ENCODE measurements at regions not wholly inside any gene's neighbourhood (a gene's known extent, or its start where the extent isn't known, plus 50 kb on each side); places are given as distances from the start of the nearest gene placed in this dataset.

DNA sequence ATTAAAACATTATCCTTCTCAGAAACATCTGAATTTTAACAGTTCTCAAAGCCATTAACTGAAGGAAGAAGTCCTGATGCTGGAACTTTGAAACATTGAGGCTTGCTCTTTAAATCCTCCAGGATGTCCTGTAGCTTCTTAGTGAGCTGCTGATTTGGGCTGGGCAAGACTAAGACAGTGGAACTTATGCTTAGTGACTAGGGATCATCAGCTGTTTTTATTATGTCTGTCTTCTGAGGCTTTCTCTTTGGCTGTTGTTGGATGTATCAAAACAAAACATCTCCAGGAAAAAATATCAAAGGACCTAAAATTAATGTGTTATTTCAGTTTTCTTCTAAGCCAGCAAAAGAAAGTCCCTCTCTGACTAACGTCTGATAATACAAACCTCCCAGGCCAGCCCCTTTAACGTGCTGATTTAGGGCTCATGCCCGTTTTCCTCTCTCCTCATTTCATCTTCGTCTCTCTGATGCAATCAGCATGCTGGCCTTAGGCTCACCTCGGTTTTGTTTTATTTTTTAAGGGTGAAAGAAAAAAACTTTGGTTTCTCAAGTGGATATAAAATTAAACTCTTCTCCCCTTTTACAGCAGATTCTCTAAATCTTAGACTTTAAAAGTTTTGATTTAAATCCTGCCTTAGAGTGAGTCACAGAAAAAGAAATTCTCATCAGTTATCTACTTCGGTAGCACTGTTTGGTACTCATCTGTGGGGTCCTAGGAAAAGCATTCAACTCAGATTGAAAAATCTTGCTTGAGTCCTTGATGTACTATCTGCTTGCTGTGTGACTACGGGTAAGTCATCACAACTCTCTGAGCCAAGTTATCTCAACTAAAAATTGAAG, 106.2 kb upstream of the CCDC91 start:
- Mint-ChIP-seq H3K27me3 (peaks cover 5 to 6% of the 10 kb centered on the region in 2 donors), H3K9me3 (peaks cover 0 to 3% (median 0%) of the 10 kb centered on the region in 8 donors), H3K27ac (no peak overlapping the region), H3K4me1 (peaks cover 5 to 12% (median 7%) of the 10 kb centered on the region in 4 donors), H3K36me3 (no peaks in the 10 kb centered on the region), H3K4me3 (no peak overlapping the region)
- intact Hi-C loops (cut with micrococcal nuclease) = no loop called here
- ChIA-PET CTCF (ENCODE audit: partially characterized antibody) (no interaction called here), POLR2A (ENCODE audit: partially characterized antibody) (no interaction called here)
- Histone ChIP-seq H3K9me3 (ENCODE audit: control insufficient read depth in 1 of 2, low read length in 2 of 2) (no peaks in the 10 kb centered on the region), H3K27me3 (ENCODE audit: insufficient read depth, low read length) (no peaks in the 10 kb centered on the region), H3K36me3 (ENCODE audit: insufficient read depth, low read length) (no peaks in the 10 kb centered on the region), H3K4me3 (ENCODE audit: low read length in 2 of 2) (no peak overlapping the region), H3K4me1 (ENCODE audit: insufficient read depth, low read length) (no peaks in the 10 kb centered on the region), H3K27ac (ENCODE audit: low read depth, low read length) (no peak overlapping the region)
- DNase-seq = no peak

DNA sequence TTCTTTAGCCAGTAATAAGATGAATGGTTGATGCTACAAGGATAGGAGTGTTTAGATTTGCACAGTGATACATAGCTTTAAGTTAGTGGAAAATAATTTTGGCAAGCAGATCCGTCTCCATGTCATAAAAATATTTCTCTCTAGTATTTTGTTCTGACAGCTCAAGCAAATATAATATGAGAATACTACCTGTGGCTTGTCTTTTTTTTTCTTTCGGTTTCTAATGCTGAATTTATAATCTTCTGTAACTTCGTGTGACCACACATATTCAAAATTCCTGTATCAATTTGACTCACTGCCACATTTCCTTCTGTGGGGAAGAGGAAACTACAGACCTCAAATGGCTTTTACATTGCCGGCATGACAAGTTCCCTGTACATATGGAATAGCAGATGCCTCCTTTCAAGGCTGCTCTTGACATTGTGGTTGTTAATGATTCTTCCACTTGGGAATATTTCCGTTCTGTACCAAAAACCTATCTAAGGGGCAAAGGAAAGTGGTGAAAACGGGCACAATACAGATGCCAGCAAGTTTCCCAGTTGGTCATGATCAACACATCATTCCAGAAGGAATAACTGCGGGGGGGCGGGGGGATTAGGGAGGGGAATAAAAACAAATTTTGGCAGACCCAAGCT, 103.6 kb upstream of the CCDC91 start:
- H3K27ac ChIP-seq (ENCODE audit: low read depth, low read length) = no peak overlapping the region
- H3K36me3 Mint-ChIP-seq = no peaks in the 10 kb centered on the region
- H3K36me3 ChIP-seq (ENCODE audit: insufficient read depth, low read length) = no peaks in the 10 kb centered on the region
- no peak overlapping the region for H3K4me3 ChIP-seq (ENCODE audit: low read length in 2 of 2)
- intact Hi-C loops (cut with micrococcal nuclease) = no loop called here
- no peaks in the 10 kb centered on the region for H3K4me1 ChIP-seq (ENCODE audit: insufficient read depth, low read length)
- H3K27ac Mint-ChIP-seq = no peak overlapping the region
- peaks cover 5 to 6% of the 10 kb centered on the region in 2 donors for H3K27me3 Mint-ChIP-seq
- no peaks in the 10 kb centered on the region for H3K9me3 ChIP-seq (ENCODE audit: control insufficient read depth in 1 of 2, low read length in 2 of 2)
- POLR2A ChIA-PET (ENCODE audit: partially characterized antibody) = no interaction called here
- DNase-seq = no peak
- CTCF ChIA-PET (ENCODE audit: partially characterized antibody) = no interaction called here
- H3K27me3 ChIP-seq (ENCODE audit: insufficient read depth, low read length) = no peaks in the 10 kb centered on the region
- peaks cover 3 to 13% (median 10%) of the 10 kb centered on the region in 4 donors for H3K4me1 Mint-ChIP-seq
- H3K9me3 Mint-ChIP-seq = peaks cover 0 to 3% (median 0%) of the 10 kb centered on the region in 8 donors
- H3K4me3 Mint-ChIP-seq = no peak overlapping the region

DNA sequence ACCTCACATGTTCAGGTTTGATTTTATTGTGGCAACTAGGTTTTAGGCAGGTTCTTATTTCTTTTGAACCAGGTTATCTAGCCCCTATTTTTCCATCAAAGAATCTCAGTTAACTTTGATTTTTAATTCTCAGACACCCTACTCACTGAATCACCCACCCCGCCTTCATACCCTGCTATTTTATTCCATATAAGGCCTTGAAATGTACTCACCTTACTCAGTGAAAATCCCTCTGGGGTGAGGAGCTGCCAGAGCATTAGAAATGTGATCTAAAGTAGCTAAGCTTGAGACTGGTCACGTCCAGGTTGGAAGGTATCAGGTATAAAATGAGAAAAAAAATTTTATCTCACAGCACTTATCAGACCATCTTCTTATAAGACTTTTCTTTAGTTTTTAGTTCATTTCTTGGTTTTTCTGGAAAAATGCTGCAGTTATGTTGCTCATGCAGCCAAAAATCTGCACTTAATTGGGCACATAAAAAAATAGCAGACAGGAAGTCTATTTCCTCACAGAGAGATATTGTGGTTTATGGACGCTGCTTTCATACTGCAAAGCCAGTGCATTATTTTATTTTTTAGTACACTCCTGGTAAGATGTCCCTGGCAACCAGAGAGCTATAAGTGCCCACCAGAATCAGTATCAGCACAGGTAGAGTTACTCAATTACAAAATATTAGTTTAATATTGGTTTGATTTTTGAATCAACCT, 101.5 kb upstream of the CCDC91 start:
- H3K4me1 Mint-ChIP-seq = peaks cover 3 to 13% (median 10%) of the 10 kb centered on the region in 4 donors
- intact Hi-C loops (cut with micrococcal nuclease) = no loop called here
- no peak overlapping the region for H3K27ac ChIP-seq (ENCODE audit: low read depth, low read length)
- no peak overlapping the region for H3K4me3 ChIP-seq (ENCODE audit: low read length in 2 of 2)
- H3K27me3 ChIP-seq (ENCODE audit: insufficient read depth, low read length) = no peaks in the 10 kb centered on the region
- H3K36me3 Mint-ChIP-seq = no peaks in the 10 kb centered on the region
- no peak overlapping the region for H3K27ac Mint-ChIP-seq
- no peak overlapping the region for H3K4me3 Mint-ChIP-seq
- H3K9me3 ChIP-seq (ENCODE audit: control insufficient read depth in 1 of 2, low read length in 2 of 2) = no peaks in the 10 kb centered on the region
- POLR2A ChIA-PET (ENCODE audit: partially characterized antibody) = no interaction called here
- no peaks in the 10 kb centered on the region for H3K36me3 ChIP-seq (ENCODE audit: insufficient read depth, low read length)
- CTCF ChIA-PET (ENCODE audit: partially characterized antibody) = interaction anchor here (1.2 kb wide), 1 partner anchor 8 kb away, joined by 3 read pairs; no protein-coding TSS in a partner anchor
- DNase-seq = no peak
- H3K9me3 Mint-ChIP-seq = peaks cover 0 to 3% (median 0%) of the 10 kb centered on the region in 8 donors
- H3K4me1 ChIP-seq (ENCODE audit: insufficient read depth, low read length) = no peaks in the 10 kb centered on the region
- peaks cover 5 to 8% of the 10 kb centered on the region in 2 donors for H3K27me3 Mint-ChIP-seq

DNA sequence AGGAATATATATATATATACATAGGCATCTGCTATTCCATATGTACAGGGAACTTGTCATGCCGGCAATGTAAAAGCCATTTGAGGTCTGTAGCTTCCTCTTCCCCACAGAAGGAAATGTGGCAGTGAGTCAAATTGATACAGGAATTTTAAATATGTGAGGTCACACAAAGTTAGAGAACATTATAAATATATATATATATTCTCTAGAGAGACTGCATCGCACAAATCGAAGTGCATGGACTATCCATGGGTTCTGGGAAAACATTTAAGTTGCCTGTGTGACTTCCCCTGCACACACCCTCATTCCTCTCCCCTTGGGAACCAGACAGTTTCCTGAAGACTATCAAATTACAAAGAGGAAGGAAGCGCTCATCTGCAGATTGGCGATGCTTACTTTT, 100.9 kb upstream of the CCDC91 start:
- POLR2A ChIA-PET (ENCODE audit: partially characterized antibody) = no interaction called here

DNA sequence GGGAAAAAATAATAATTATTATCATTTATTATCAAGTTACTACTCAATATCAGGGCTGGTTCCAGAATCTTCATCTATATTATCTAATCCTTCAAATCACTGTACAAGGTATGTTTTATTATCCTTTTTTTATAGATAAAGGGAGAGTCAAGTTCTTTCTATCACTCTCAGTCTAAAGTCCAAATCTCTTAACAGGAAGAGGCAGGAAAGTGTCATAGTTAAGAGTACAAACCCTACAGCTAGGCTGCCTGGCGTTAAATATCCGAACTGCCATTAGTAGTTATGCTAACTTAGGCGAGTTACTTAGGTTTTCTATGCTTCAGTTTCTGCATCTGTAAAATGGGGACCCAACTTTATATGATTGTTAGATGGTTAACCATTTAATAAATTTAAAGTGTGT, 99.4 kb upstream of the CCDC91 start:
- intact Hi-C loops (cut with micrococcal nuclease) = no loop called here

More for the DNA sequence above, 100.9 kb upstream of the CCDC91 start:
- no peaks in the 10 kb centered on the region for H3K4me1 ChIP-seq (ENCODE audit: insufficient read depth, low read length)
- peaks cover 6 to 11% of the 10 kb centered on the region in 2 donors for H3K27me3 Mint-ChIP-seq
- no peaks in the 10 kb centered on the region for H3K36me3 Mint-ChIP-seq
- CTCF ChIA-PET (ENCODE audit: partially characterized antibody) = no interaction called here
- intact Hi-C loops (cut with micrococcal nuclease) = no loop called here
- no peaks in the 10 kb centered on the region for H3K36me3 ChIP-seq (ENCODE audit: insufficient read depth, low read length)
- H3K27ac ChIP-seq (ENCODE audit: low read depth, low read length) = no peak overlapping the region
- peaks cover 0 to 3% (median 0%) of the 10 kb centered on the region in 8 donors for H3K9me3 Mint-ChIP-seq
- H3K9me3 ChIP-seq (ENCODE audit: control insufficient read depth in 1 of 2, low read length in 2 of 2) = no peaks in the 10 kb centered on the region
- DNase-seq = no peak
- no peak overlapping the region for H3K4me3 Mint-ChIP-seq
- H3K27me3 ChIP-seq (ENCODE audit: insufficient read depth, low read length) = no peaks in the 10 kb centered on the region
- no peak overlapping the region for H3K27ac Mint-ChIP-seq
- H3K4me1 Mint-ChIP-seq = peaks cover 3 to 13% (median 10%) of the 10 kb centered on the region in 4 donors
- H3K4me3 ChIP-seq (ENCODE audit: low read length in 2 of 2) = no peak overlapping the region

DNA sequence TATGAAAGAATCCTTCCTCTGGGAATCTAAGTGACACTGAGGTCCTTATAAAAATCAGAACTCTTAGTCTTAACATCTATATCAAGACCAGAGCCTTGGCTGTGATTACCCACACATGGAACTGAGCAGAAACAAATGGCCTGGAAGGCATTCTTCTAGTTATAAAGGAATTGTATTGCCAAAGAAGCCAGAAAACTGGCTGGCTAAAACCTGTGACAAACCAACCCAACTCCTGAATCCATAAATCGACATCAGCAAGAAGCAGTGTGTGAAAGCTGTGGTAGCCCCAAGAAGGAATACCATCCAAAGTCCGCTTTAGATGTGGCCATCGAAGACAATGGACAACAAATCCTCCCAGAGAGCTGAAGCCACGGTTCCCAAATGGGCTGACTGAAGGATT, 97.9 kb upstream of the CCDC91 start:
- H3K4me3 ChIP-seq (ENCODE audit: low read length in 2 of 2) = no peak overlapping the region
- peaks cover 3 to 9% of the 10 kb centered on the region in 2 donors for H3K27me3 Mint-ChIP-seq
- H3K27ac Mint-ChIP-seq = no peak overlapping the region
- H3K9me3 ChIP-seq (ENCODE audit: control insufficient read depth in 1 of 2, low read length in 2 of 2) = no peaks in the 10 kb centered on the region
- no peak overlapping the region for H3K4me3 Mint-ChIP-seq
- POLR2A ChIA-PET (ENCODE audit: partially characterized antibody) = no interaction called here
- no peaks in the 10 kb centered on the region for H3K9me3 Mint-ChIP-seq
- H3K4me1 Mint-ChIP-seq = peaks cover 0 to 5% (median 2%) of the 10 kb centered on the region in 4 donors
- no peak for DNase-seq
- intact Hi-C loops (cut with micrococcal nuclease) = no loop called here
- H3K27me3 ChIP-seq (ENCODE audit: insufficient read depth, low read length) = no peaks in the 10 kb centered on the region
- CTCF ChIA-PET (ENCODE audit: partially characterized antibody) = no interaction called here
- no peak overlapping the region for H3K27ac ChIP-seq (ENCODE audit: low read depth, low read length)
- H3K4me1 ChIP-seq (ENCODE audit: insufficient read depth, low read length) = no peaks in the 10 kb centered on the region
- H3K36me3 Mint-ChIP-seq = no peaks in the 10 kb centered on the region
- H3K36me3 ChIP-seq (ENCODE audit: insufficient read depth, low read length) = no peaks in the 10 kb centered on the region

More for the DNA sequence above, 99.4 kb upstream of the CCDC91 start:
- Mint-ChIP-seq H3K9me3 (no peaks in the 10 kb centered on the region), H3K4me1 (peaks cover 3 to 13% (median 10%) of the 10 kb centered on the region in 4 donors), H3K36me3 (no peaks in the 10 kb centered on the region), H3K27ac (no peak overlapping the region), H3K4me3 (no peak overlapping the region), H3K27me3 (peaks cover 6 to 11% of the 10 kb centered on the region in 2 donors)
- no peak for DNase-seq
- no peaks in the 10 kb centered on the region for H3K4me1 ChIP-seq (ENCODE audit: insufficient read depth, low read length)
- POLR2A ChIA-PET (ENCODE audit: partially characterized antibody) = no interaction called here
- no peaks in the 10 kb centered on the region for H3K9me3 ChIP-seq (ENCODE audit: control insufficient read depth in 1 of 2, low read length in 2 of 2)
- no peak overlapping the region for H3K27ac ChIP-seq (ENCODE audit: low read depth, low read length)
- H3K27me3 ChIP-seq (ENCODE audit: insufficient read depth, low read length) = no peaks in the 10 kb centered on the region
- H3K36me3 ChIP-seq (ENCODE audit: insufficient read depth, low read length) = no peaks in the 10 kb centered on the region
- H3K4me3 ChIP-seq (ENCODE audit: low read length in 2 of 2) = no peak overlapping the region
- CTCF ChIA-PET (ENCODE audit: partially characterized antibody) = no interaction called here

DNA sequence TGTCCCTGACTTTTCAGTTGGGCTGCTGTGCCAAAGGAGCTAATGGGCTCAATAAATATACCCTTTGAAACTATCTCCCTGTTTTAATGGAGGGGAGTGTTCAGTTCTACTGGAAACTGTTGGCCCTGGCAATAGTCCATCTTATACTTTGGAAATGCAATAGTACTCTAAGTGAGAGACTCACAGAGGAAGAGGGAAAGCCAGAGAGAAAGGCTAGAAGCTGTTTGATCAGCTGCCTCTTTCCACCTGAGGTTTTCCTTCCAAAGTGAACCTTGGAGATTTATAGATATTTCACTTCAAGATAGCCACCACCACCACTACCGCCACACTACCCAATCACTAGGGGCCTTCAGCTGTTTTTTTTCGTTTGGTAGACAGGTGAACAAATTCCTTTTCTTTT, 93.6 kb upstream of the CCDC91 start:
- H3K27me3 Mint-ChIP-seq = peaks cover 1 to 13% of the 10 kb centered on the region in 2 donors
- no peaks in the 10 kb centered on the region for H3K27me3 ChIP-seq (ENCODE audit: insufficient read depth, low read length)
- H3K4me1 ChIP-seq (ENCODE audit: insufficient read depth, low read length) = no peaks in the 10 kb centered on the region
- no peak overlapping the region for H3K27ac ChIP-seq (ENCODE audit: low read depth, low read length)
- ChIA-PET CTCF (ENCODE audit: partially characterized antibody) (interaction anchor here (1.2 kb wide), 1 partner anchor 9 kb away, joined by 3 read pairs; no protein-coding TSS in a partner anchor), POLR2A (ENCODE audit: partially characterized antibody) (no interaction called here)
- H3K9me3 ChIP-seq (ENCODE audit: control insufficient read depth in 1 of 2, low read length in 2 of 2) = no peaks in the 10 kb centered on the region
- no peak overlapping the region for H3K4me3 Mint-ChIP-seq
- no peaks in the 10 kb centered on the region for H3K36me3 Mint-ChIP-seq
- intact Hi-C loops (cut with micrococcal nuclease) = no loop called here
- no peak overlapping the region for H3K4me3 ChIP-seq (ENCODE audit: low read length in 2 of 2)
- no peaks in the 10 kb centered on the region for H3K4me1 Mint-ChIP-seq
- H3K27ac Mint-ChIP-seq = no peak overlapping the region
- no peak for DNase-seq
- H3K9me3 Mint-ChIP-seq = no peaks in the 10 kb centered on the region
- H3K36me3 ChIP-seq (ENCODE audit: insufficient read depth, low read length) = no peaks in the 10 kb centered on the region

Measured in CD4-positive, alpha-beta memory T cell (primary cell).